ENCODE measurements at regions not wholly inside any gene's neighbourhood (a gene's known extent, or its start where the extent isn't known, plus 50 kb on each side); places are given as distances from the start of the nearest gene placed in this dataset.

GRCh38 chr12:127273626-127274025, 993.3 kb upstream of the TMEM132C start:
- intact Hi-C loops (cut with micrococcal nuclease) = no loop called here

More at GRCh38 chr12:127273626-127274025, 993.3 kb upstream of the TMEM132C start:
- H3K9me3 ChIP-seq (replicated peaks; ENCODE audit: control insufficient read depth, insufficient read depth, low read length) = peaks cover 5% of the 10 kb centered on the region
- DNase-seq (ENCODE audit: low read depth, low spot score) (no peak), FAIRE-seq (no peak)
- CTCF ChIA-PET = no interaction called here
- H3K9ac ChIP-seq (replicated peaks; ENCODE audit: extremely low read depth, insufficient read depth, low read length) = no peak overlapping the region
- H2AFZ ChIP-seq (ENCODE audit: low read depth, low read length) = no peak overlapping the region
- H3K27ac ChIP-seq (ENCODE audit: insufficient read depth, low read depth, low read length) = no peak overlapping the region
- H3K27me3 ChIP-seq (ENCODE audit: control insufficient read depth in 2 of 2, insufficient read depth in 2 of 2, low read length in 2 of 2) = no peaks in the 10 kb centered on the region
- POLR2A ChIA-PET = no interaction called here
- no peak overlapping the region for H3K4me2 ChIP-seq (ENCODE audit: insufficient read depth, low read length)
- H3K79me2 ChIP-seq (ENCODE audit: control insufficient read depth, insufficient read depth, low read length) = no peaks in the 10 kb centered on the region
- no TSS peak for BruUV-seq (replicated peaks)
- H4K20me1 ChIP-seq (replicated peaks; ENCODE audit: control insufficient read depth, extremely low read depth, insufficient read depth, low read length) = no peaks in the 10 kb centered on the region
- no peaks in the 10 kb centered on the region for H3K36me3 ChIP-seq (ENCODE audit: control insufficient read depth in 2 of 2, extremely low read depth in 1 of 2, insufficient read depth in 2 of 2, low read length in 2 of 2)
- TF ChIP-seq MYC (IDR thresholded peaks at IDR 0.05; ENCODE audit: low read depth, low read length) = no peak
- no peak for TF ChIP-seq EZH2 (IDR thresholded peaks at IDR 0.05; ENCODE audit: borderline replicate concordance, low read depth, low read length, severe bottlenecking)
- TF ChIP-seq FOS (IDR thresholded peaks at IDR 0.05; ENCODE audit: borderline replicate concordance, insufficient read depth, low read length) = no peak
- TF ChIP-seq CTCF (IDR thresholded peaks at IDR 0.05; ENCODE audit: extremely low read depth in 1 of 2, insufficient read depth in 1 of 2, low read depth in 1 of 2, low read length in 2 of 2) = no peak
- no peak for TF ChIP-seq GATA2 (IDR thresholded peaks at IDR 0.05; ENCODE audit: insufficient read depth, insufficient read length, low read depth, low read length)
- TF ChIP-seq MAX (IDR thresholded peaks at IDR 0.05; ENCODE audit: insufficient read depth, insufficient read length) = no peak
- TF ChIP-seq JUN (IDR thresholded peaks at IDR 0.05; ENCODE audit: borderline replicate concordance, insufficient read depth, insufficient read length, low read depth) = no peak
- no peak for TF ChIP-seq POLR2AphosphoS5 (IDR thresholded peaks at IDR 0.05; ENCODE audit: insufficient read depth, low read depth, low read length)
- TF ChIP-seq POLR2A (IDR thresholded peaks at IDR 0.05; ENCODE audit: low read depth, low read length) = no peak
- H3K9me1 ChIP-seq (replicated peaks; ENCODE audit: control insufficient read depth, extremely low read depth, insufficient read depth, low read length) = no peaks in the 10 kb centered on the region
- H3K4me1 ChIP-seq (ENCODE audit: control insufficient read depth, extremely low read depth, insufficient read depth, low read length) = no peaks in the 10 kb centered on the region
- H3K4me3 ChIP-seq (replicated peaks in 1 of 3; ENCODE audit: insufficient read depth in 1 of 3, low read depth in 1 of 3, low read length in 3 of 3) = no peak overlapping the region
- dilution Hi-C loops (cut with MboI; ENCODE audit: extremely low pct_ligation_motif_present, low sequenced_read_pairs) = no loop called here

All from endothelial cell of umbilical vein (primary cell).